Cardiac muscle cell (in vitro differentiated cells and primary cell): ENCODE measurements at regions not wholly inside any gene's neighbourhood (a gene's known extent, or its start where the extent isn't known, plus 50 kb on each side); places are given as distances from the start of the nearest gene placed in this dataset.

Source experiments
- DNase-seq, 2 donors: peaks; one replicate each; pipeline versions ENCODE4 v3.0.0 to v3.0.0-alpha.2; 2010 to 2017; ENCODE audit warnings: low read depth in 1 of 2, low spot score in 1 of 2
- H3K27ac ChIP-seq: fragments of 200-600 bp; sonication (generic); 2 replicates; pipeline ENCODE4 v1.5.1; 2016
- H3K27me3 ChIP-seq: fragments of 200-600 bp; sonication (generic); 2 replicates; pipeline ENCODE4 v1.6.0; 2016; ENCODE audit warnings: control low read depth
- H3K36me3 ChIP-seq: fragments of 200-600 bp; sonication (generic); 2 replicates; pipeline ENCODE4 v1.5.1; 2016; ENCODE audit warnings: control low read depth
- H3K4me1 ChIP-seq: fragments of 200-600 bp; sonication (generic); 2 replicates; pipeline ENCODE4 v1.8.1; 2017; ENCODE audit warnings: low read depth, mild to moderate bottlenecking, mixed run types
- H3K4me3 ChIP-seq: fragments of 200-600 bp; sonication (generic); 2 replicates; pipeline ENCODE4 v1.5.1; 2016; ENCODE audit warnings: mild to moderate bottlenecking
- H3K9me3 ChIP-seq: fragments of 200-600 bp; sonication (generic); 2 replicates; pipeline ENCODE4 v1.5.1; 2017; ENCODE audit warnings: low read depth, mild to moderate bottlenecking, control low read depth
- CTCF ChIP-seq: IDR thresholded peaks from 2 replicates; pipeline ENCODE4 v1.5.1; 2012; ENCODE audit warnings: low read depth, mild to moderate bottlenecking, low read length

- DNase-seq, result peak in 1 of 2 donors; percentile 14
- no peaks in the 10 kb centered on the region for H3K9me3 ChIP-seq
- TF ChIP-seq CTCF, result no peak
- no peak overlapping the region for H3K27ac ChIP-seq
- peaks cover 6% of the 10 kb centered on the region for H3K4me1 ChIP-seq
- H3K4me3 ChIP-seq, result no peak overlapping the region
- H3K36me3 ChIP-seq, result no peaks in the 10 kb centered on the region
- H3K27me3 ChIP-seq, result no peaks in the 10 kb centered on the region
These were observed 1469.0 kb downstream of the LRRC4C start for GRCh38 chr11:39990421-39990831.

GRCh38 chr11:39975091-39975490, 1484.4 kb downstream of the LRRC4C start:
- no peak for TF ChIP-seq CTCF
- H3K4me1 ChIP-seq, result no peaks in the 10 kb centered on the region
- no peak for DNase-seq
- no peak overlapping the region for H3K4me3 ChIP-seq
- H3K27me3 ChIP-seq, result no peaks in the 10 kb centered on the region
- no peaks in the 10 kb centered on the region for H3K9me3 ChIP-seq
- no peak overlapping the region for H3K27ac ChIP-seq
- H3K36me3 ChIP-seq, result no peaks in the 10 kb centered on the region

DNA sequence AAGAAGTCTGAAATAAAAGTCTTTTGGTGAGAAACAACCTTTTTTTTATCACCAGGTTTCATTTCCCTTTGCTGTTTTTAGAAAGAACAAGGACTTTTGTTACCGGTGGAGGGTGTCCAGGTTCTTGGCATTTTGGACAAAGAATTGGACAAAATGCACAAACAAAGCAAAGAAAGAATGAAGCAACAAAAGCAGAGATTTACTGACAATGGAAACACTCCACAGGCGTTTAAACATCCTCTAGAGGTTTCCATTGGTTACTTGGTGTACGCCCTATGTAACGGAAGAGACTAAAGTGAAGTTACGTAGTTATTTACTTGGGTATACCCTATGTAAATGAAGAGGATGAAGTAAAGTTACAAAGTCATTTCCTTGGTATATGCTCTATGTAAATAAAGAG, 1487.0 kb downstream of the LRRC4C start:
- Histone ChIP-seq H3K36me3 (no peaks in the 10 kb centered on the region), H3K4me1 (no peaks in the 10 kb centered on the region), H3K9me3 (no peaks in the 10 kb centered on the region), H3K27ac (no peak overlapping the region), H3K27me3 (no peaks in the 10 kb centered on the region), H3K4me3 (no peak overlapping the region)
- no peak for TF ChIP-seq CTCF
- DNase-seq, result no peak

GRCh38 chr11:39971938-39972337, 1487.5 kb downstream of the LRRC4C start:
- no peaks in the 10 kb centered on the region for H3K9me3 ChIP-seq
- no peaks in the 10 kb centered on the region for H3K27me3 ChIP-seq
- no peak for TF ChIP-seq CTCF
- H3K27ac ChIP-seq, result no peak overlapping the region
- H3K4me3 ChIP-seq, result no peak overlapping the region
- H3K36me3 ChIP-seq, result no peaks in the 10 kb centered on the region
- H3K4me1 ChIP-seq, result no peaks in the 10 kb centered on the region
- no peak for DNase-seq

GRCh38 chr11:39968071-39968470, 1491.4 kb downstream of the LRRC4C start:
- TF ChIP-seq CTCF, result no peak

GRCh38 chr11:39965701-39966100, 1493.8 kb downstream of the LRRC4C start:
- H3K4me1 ChIP-seq, result no peaks in the 10 kb centered on the region
- H3K9me3 ChIP-seq, result no peaks in the 10 kb centered on the region
- TF ChIP-seq CTCF, result no peak
- no peaks in the 10 kb centered on the region for H3K27me3 ChIP-seq
- no peak overlapping the region for H3K4me3 ChIP-seq
- H3K27ac ChIP-seq, result peak overlapping the region; percentile 43
- H3K36me3 ChIP-seq, result no peaks in the 10 kb centered on the region
- peak in 1 of 2 donors; percentile 32 for DNase-seq

More at GRCh38 chr11:39968071-39968470, 1491.4 kb downstream of the LRRC4C start:
- Histone ChIP-seq H3K27ac (no peak overlapping the region), H3K4me3 (no peak overlapping the region), H3K27me3 (no peaks in the 10 kb centered on the region), H3K4me1 (no peaks in the 10 kb centered on the region), H3K36me3 (no peaks in the 10 kb centered on the region), H3K9me3 (no peaks in the 10 kb centered on the region)
- DNase-seq, result no peak
